ENCODE measurements at regions not wholly inside any gene's neighbourhood (a gene's known extent, or its start where the extent isn't known, plus 50 kb on each side); places are given as distances from the start of the nearest gene placed in this dataset.

- CTCF ChIA-PET: interaction anchor here (0.8 kb wide), 1 partner anchor 322 kb away, joined by 3 read pairs; no protein-coding TSS in a partner anchor
- POLR2A ChIA-PET: no interaction called here
Observed at GRCh38 chr20:17859002-17859615, 109.5 kb downstream of the SNX5 start.

DNA sequence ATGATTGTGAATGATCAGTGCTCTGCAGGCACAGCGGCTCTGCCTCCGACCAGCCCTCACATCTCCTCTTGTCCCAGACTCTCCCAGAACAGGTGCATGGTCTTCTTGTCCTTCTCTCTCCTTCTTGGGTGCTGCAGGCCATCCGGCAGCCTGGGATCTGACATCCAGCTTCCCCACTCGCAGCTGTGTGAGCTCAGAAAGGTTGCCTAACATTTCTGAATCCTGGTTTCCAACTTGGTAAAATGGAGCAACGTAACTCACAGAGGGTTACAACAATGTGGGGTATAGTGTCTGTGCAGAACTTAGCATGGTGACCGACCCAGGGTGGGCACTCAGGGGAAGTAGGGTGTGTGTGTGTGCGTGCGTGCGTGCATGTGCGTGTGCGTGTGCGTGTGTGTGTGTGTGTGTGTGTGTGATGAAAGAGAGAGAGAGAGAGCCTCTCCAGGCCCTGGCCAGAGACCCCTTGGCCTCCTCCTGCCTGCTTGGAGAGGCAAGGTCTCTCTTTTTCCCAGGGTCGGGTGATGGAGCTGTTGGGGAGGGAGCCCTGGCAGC is 110.1 kb downstream of the SNX5 start:
- CTCF ChIA-PET: interaction anchor here (0.8 kb wide), 1 partner anchor 322 kb away, joined by 3 read pairs; no protein-coding TSS in a partner anchor
- POLR2A ChIA-PET: no interaction called here

GRCh38 chr20:17857639-17858449 is 110.8 kb downstream of the SNX5 start:
- CTCF ChIA-PET: no interaction called here
- POLR2A ChIA-PET: no interaction called here

GRCh38 chr20:17856837-17857605 is 111.6 kb downstream of the SNX5 start:
- ChIA-PET POLR2A (no interaction called here), CTCF (no interaction called here)

- CTCF ChIA-PET: no interaction called here
Observed at GRCh38 chr20:17856024-17856564, 112.5 kb downstream of the SNX5 start.

DNA sequence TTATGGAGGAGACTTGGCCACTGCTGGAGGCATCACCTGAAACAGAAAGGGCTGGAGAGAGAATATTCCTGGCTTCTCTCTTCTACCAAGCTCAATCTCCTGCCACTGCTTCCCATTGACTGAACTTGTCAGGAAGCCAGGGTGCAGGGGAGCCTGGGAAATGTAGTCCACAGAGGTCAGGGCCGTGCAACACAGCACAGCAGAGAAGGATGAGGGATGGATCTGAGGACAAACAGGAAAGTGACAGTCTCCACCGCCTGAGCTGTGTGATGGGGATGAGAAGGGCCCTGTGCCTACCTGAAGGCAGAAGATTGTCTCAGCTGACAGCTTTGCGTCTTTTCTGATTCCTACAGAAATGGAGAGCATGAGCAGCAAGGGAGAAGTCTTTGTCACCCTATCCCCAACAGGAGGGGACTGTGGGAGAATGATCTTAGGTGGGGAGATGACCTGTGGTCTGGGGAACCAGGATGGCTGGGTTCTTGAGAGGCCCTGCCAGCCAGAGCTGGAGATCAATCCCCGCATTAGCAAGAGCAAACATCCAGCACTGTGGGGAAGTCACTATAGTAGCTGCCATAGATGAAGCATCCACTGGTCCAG is 114.2 kb downstream of the SNX5 start:
- ChIA-PET POLR2A (no interaction called here), CTCF (no interaction called here)

More at GRCh38 chr20:17856024-17856564, 112.5 kb downstream of the SNX5 start:
- POLR2A ChIA-PET: no interaction called here

- ChIA-PET POLR2A (no interaction called here), CTCF (no interaction called here)
Observed at GRCh38 chr20:17852323-17852722, 116.3 kb downstream of the SNX5 start.

- ChIA-PET CTCF (no interaction called here), POLR2A (no interaction called here)
Observed at GRCh38 chr20:17850684-17851026, 117.9 kb downstream of the SNX5 start.

- ChIA-PET CTCF (no interaction called here), POLR2A (no interaction called here)
Observed at GRCh38 chr20:17849901-17850683, 118.5 kb downstream of the SNX5 start.

DNA sequence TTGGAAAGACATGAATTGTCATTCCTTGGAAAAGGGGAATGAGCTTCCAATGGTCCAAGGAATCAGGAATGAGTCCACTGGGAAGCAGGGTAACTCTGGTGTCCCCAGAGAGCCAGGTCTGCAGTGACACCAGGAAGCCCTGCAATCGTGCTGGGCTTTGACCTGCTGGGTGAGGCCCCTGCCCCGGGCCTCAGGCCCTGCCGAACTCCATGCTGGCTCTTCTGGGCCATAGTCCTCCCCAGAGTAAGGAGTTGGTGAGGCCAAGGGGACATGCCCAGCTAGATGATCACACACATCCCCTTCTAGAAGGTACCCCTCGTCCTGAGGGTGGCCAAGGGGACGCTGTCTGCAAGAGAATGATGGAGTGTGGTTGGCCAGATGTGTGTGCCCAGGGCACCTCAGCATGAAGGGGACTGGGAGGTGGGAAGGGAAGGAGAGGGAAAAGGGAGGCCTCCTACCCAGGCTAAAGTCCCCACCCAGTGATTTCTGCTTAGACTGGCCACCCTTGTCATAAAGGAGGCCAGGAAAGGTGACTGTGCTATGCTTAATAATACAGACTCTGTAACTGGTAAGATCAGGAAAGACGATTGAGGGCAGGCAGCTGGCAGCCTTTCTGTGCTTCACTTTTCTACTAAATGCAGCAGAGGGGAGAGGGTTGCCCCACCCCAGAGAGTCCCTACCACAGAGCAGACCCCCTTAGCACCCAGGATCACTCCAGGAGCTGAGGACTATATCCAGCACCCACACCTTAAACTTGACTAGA is 119.3 kb downstream of the SNX5 start:
- ChIA-PET CTCF (no interaction called here), POLR2A (no interaction called here)

- POLR2A ChIA-PET: no interaction called here
- CTCF ChIA-PET: no interaction called here
Observed at GRCh38 chr20:17848249-17849048, 120.1 kb downstream of the SNX5 start.

DNA sequence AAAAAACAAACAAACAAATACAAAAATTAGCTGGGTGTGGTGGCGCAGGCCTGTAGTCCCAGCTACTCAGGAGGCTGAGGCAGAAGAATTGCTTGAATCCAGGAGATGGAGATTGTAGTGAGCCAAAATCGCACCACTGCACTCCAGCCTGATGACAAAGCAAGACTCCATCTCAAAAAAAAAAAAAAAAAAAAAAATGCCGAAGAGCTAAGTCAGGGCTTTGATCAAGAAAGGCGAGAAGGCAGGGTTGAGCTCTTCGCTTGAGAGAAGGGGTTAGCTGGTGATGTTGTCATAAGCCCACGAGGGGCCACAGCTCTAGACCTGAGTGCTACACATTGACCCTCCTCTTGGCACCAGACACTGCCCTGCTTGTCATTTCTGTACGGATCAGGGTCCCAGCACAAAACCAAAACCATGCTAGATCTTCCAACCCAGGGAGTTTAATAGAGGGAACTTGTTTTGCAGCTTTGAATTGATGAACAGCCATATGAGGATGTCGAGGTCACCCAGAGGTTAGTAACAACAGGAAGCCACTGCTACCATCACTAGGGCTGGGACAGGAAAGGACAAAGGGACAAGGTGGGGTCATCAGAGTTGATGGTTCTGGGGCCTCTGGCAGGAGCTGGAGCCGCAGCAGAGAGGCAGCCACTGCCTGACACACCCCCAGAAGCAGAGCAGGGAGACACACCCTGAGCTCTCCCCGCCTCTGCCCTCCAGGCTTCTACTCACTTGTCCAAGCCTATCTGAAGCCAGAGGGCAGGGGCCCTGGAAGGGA is 122.7 kb downstream of the SNX5 start:
- ChIA-PET POLR2A (interaction anchor here (0.6 kb wide), 1 partner anchor 37 kb away, joined by 3 read pairs; no protein-coding TSS in a partner anchor), CTCF (interaction anchor here (0.6 kb wide), 1 partner anchor 50 kb away, joined by 3 read pairs; no protein-coding TSS in a partner anchor)

DNA sequence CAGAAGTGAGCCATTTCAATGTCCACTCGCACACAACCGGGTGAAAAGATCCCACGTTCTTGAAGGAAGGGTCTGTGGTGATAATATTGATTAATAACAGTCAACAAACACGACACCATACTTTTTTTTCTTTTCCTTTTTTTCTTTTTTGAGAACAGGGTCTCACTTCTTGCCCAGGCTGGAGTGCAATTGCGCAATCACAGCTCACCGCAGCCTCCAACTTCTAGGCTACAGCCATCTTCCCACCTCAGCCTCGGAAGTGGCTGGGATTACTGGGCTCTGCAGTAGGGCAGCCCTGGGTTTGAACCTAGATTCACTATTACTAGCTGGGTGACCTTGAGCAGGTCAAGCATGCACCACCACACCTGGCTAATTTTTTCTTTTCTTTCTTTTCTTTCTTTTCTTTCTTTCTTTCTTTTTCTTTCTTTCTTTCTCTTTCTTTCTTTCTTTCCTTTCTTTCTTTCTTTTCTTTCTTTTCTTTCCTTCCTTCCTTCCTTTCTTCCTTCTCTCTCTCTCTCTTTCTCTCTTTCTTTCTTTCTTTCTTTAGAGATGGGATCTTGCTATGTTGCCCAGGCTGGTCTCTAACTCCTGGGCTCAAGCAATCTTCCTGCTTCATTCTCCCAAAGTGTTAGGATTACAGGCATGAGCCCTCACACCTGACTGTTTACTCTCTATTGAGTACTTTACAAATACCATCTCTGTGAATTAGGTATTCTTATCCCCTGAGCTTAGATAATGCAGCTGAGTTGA is 123.9 kb downstream of the SNX5 start:
- CTCF ChIA-PET: no interaction called here
- POLR2A ChIA-PET: no interaction called here

- ChIA-PET CTCF (no interaction called here), POLR2A (no interaction called here)
Observed at GRCh38 chr20:17844133-17844429, 124.5 kb downstream of the SNX5 start.

DNA sequence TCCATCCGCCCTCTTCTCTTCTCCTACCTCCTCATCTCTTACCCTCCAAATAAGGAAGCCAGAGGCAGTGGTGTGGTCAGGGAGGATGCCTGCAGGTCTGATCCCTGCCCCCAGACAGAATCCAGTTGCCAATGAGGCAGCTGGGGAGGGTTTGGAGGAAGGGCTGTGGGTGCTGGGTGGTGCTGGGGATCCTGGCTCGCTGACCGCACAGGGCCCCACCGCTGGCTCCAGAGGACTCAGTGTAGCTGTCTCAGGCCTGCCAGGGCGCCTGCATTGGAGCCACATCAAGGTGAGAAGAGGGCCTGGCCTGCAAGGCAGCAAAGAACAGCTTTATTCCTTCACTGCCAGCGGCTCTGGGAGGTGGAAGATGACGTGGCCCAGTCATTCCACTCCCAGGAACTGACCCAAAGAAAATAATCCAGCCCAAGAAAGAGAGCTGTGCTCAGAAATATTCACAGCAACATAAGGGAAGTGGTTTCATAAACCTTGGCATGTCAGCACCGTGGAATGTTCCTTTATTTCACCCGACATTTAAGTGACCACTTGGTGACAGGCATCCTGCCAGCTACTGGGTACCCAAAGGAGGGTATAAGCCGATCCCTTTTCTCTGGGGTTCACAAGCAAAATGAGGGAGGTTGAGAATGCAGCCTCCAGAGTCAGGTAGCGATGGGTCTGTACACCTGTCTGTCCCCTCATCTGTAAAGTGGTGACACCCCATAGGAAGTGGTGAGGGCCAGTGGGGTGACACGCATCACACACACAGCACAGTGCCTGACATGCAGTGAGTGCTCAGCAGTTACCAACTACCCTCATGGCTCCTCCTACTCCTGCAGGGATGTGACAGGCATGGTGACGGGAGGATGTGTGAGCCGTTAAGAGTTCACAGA is 125.1 kb downstream of the SNX5 start:
- ChIA-PET POLR2A (no interaction called here), CTCF (no interaction called here)

Data from activated CD8-positive, alpha-beta memory T cell treated with anti-CD3 and anti-CD28 coated beads for 36 hours (primary cell).